ENCODE measurements at regions not wholly inside any gene's neighbourhood (a gene's known extent, or its start where the extent isn't known, plus 50 kb on each side); places are given as distances from the start of the nearest gene placed in this dataset.

DNA sequence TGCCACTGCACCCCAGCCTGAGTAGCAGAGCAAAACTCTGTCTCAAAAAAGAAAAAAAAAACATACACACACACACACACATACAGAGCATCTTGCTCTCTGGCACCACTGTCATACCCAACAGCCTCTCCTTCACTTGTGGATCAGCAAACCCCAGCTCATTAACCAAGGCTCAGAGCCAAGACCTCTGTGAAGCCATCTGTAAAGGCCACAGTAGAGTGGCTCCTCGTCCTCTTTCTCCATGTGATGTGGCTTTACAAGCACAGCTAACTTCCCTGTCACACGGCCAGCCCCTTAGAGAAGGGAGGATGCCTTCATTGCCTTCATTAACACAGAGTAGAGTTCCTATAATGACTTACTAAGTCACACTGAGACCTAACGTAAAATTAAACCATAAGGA, 62.7 kb upstream of the LSM14A start:
- DNase-seq (ENCODE audit: low spot score) = no peak

GRCh38 chr19:34118879-34119748, 53.2 kb upstream of the LSM14A start:
- DNase-seq (ENCODE audit: low spot score) = no peak

GRCh38 chr19:34120141-34120540, 52.2 kb upstream of the LSM14A start:
- DNase-seq (ENCODE audit: low spot score) = no peak

- DNase-seq (ENCODE audit: low spot score) = no peak
These were observed 51.3 kb upstream of the LSM14A start for GRCh38 chr19:34120846-34121639.
